H1 (cell line): ENCODE measurements at regions not wholly inside any gene's neighbourhood (a gene's known extent, or its start where the extent isn't known, plus 50 kb on each side); places are given as distances from the start of the nearest gene placed in this dataset.

Experiments used
- CTCF ChIA-PET: fragments of 300-600 bp; sonication (Branson Sonifier 250); formaldehyde crosslinking; loops from one replicate; lab custom pipeline; 2021; ENCODE audit not compliant: partially characterized antibody; lab: Charles Lee
- POLR2A ChIA-PET: fragments of 300-600 bp; sonication (Branson Sonifier 250); formaldehyde crosslinking; loops from one replicate; lab custom pipeline; 2021; ENCODE audit warnings: inconsistent platforms; ENCODE audit not compliant: partially characterized antibody; lab: Charles Lee
- DNase-seq, 2 experiments: peaks; one replicate each; pipeline versions ENCODE4 v3.0.0 to v3.0.0-alpha.2; 2010 to 2022; ENCODE audit warnings: low spot score in 2 of 2, low read depth in 1 of 2, mixed read lengths in 1 of 2
- FAIRE-seq: peaks from 2 replicates; lab custom pipeline; 2011; peaks lifted over from hg19 to GRCh38; lab: Jason Lieb, UNC
- H2AFZ ChIP-seq: 2 replicates; pipeline ENCODE4 v1.8.1; 2012; ENCODE audit warnings: low read length, inconsistent platforms
- H2AK5ac ChIP-seq: 2 replicates; pipeline ENCODE4 v1.6.1; 2013; ENCODE audit warnings: low read depth, low read length
- H2BK120ac ChIP-seq: replicated peaks from 2 replicates; pipeline ENCODE3; 2013; ENCODE audit warnings: low read depth, low read length, inconsistent platforms
- H2BK12ac ChIP-seq: 2 replicates; pipeline ENCODE4 v1.6.1; 2013; ENCODE audit warnings: low read depth, low read length
- H2BK15ac ChIP-seq: 2 replicates; pipeline ENCODE4 v1.6.1; 2013; ENCODE audit warnings: low read length
- H2BK20ac ChIP-seq: 2 replicates; pipeline ENCODE4 v1.6.1; 2013; ENCODE audit warnings: low read length
- H2BK5ac ChIP-seq: 2 replicates; pipeline ENCODE4 v1.6.1; 2013; ENCODE audit warnings: low read depth, low read length
- H3K14ac ChIP-seq: 2 replicates; pipeline ENCODE4 v1.6.1; 2013; ENCODE audit warnings: inconsistent platforms; ENCODE audit not compliant: insufficient read length
- H3K18ac ChIP-seq: 2 replicates; pipeline ENCODE4 v1.6.1; 2013; ENCODE audit warnings: low read length; ENCODE audit errors: extremely low read depth
- H3K23ac ChIP-seq: 2 replicates; pipeline ENCODE4 v1.6.1; 2013; ENCODE audit warnings: inconsistent platforms; ENCODE audit not compliant: insufficient read length
- H3K23me2 ChIP-seq: 2 replicates; pipeline ENCODE4 v1.6.1; 2013; ENCODE audit warnings: low read depth, low read length
- H3K27ac ChIP-seq: 2 replicates; pipeline ENCODE4 v1.6.1; 2011; ENCODE audit warnings: low read depth, low read length, inconsistent platforms
- H3K27me3 ChIP-seq, 4 experiments: replicated peaks in 1 of 4; 1 replicate in 1 of 4; 2 replicates in 3 of 4; pipeline versions ENCODE4 v1.6.1 to v1.8.1; 2011 to 2013; ENCODE audit warnings: low read length in 3 of 4, mild to moderate bottlenecking in 3 of 4, inconsistent platforms in 2 of 4, mixed read lengths in 2 of 4, moderate library complexity in 1 of 4; ENCODE audit not compliant: control insufficient read depth in 3 of 4, insufficient read depth in 3 of 4; ENCODE audit errors: extremely low read depth in 1 of 4
- H3K36me3 ChIP-seq, 4 experiments: 2 replicates each; pipeline versions ENCODE4 v1.6.1 to v1.8.1; 2011 to 2013; ENCODE audit warnings: mild to moderate bottlenecking in 4 of 4, low read length in 3 of 4, moderate library complexity in 2 of 4, control low read depth in 1 of 4, inconsistent platforms in 1 of 4; ENCODE audit not compliant: insufficient read depth in 4 of 4, control insufficient read depth in 2 of 4
- H3K4ac ChIP-seq: replicated peaks from 2 replicates; pipeline ENCODE3; 2013; ENCODE audit warnings: low read length, low read depth, mixed read lengths, inconsistent platforms; ENCODE audit not compliant: insufficient read length
- H3K4me1 ChIP-seq, 4 experiments: replicated peaks in 1 of 4; 1 replicate in 1 of 4; 2 replicates in 3 of 4; pipeline versions ENCODE4 v1.6.1 to v1.8.1; 2011 to 2013; ENCODE audit warnings: low read length in 3 of 4, inconsistent platforms in 2 of 4, mixed read lengths in 1 of 4; ENCODE audit not compliant: insufficient read depth in 4 of 4, control insufficient read depth in 3 of 4
- H3K4me2 ChIP-seq, 2 experiments: 2 replicates each; pipeline versions ENCODE4 v1.6.1 to v1.8.1; 2011 to 2013; ENCODE audit warnings: low read depth in 2 of 2, low read length in 2 of 2, control low read depth in 1 of 2, inconsistent platforms in 1 of 2, mild to moderate bottlenecking in 1 of 2; ENCODE audit not compliant: insufficient read depth in 1 of 2
- H3K4me3 ChIP-seq, 4 experiments: fragments of 200-600, 300-600 bp in 1 of 4; sonication (generic), shearing (Covaris generic), sonication (Bioruptor Twin) in 1 of 4; 2 replicates each; pipeline versions ENCODE4 v1.5.1 to v1.8.1; 2011 to 2016; ENCODE audit warnings: low read length in 4 of 4, low read depth in 3 of 4, control low read depth in 2 of 4, inconsistent platforms in 2 of 4, mild to moderate bottlenecking in 2 of 4, mixed read lengths in 1 of 4, moderate library complexity in 1 of 4; ENCODE audit not compliant: insufficient read depth in 2 of 4; ENCODE audit errors: extremely low read depth in 1 of 4
- H3K56ac ChIP-seq: replicated peaks from 2 replicates; pipeline ENCODE3; 2013; ENCODE audit warnings: low read depth, mild to moderate bottlenecking, mixed read lengths, low read length, inconsistent platforms; ENCODE audit not compliant: insufficient read length
- H3K79me1 ChIP-seq: 2 replicates; pipeline ENCODE4 v1.6.1; 2013; ENCODE audit warnings: low read depth, low read length, control low read depth
- H3K79me2 ChIP-seq, 2 experiments: 2 replicates each; pipeline versions ENCODE4 v1.6.1 to v1.8.1; 2012 to 2013; ENCODE audit warnings: low read length in 2 of 2, mild to moderate bottlenecking in 2 of 2, inconsistent platforms in 1 of 2; ENCODE audit not compliant: insufficient read depth in 2 of 2, control insufficient read depth in 1 of 2
- H3K9ac ChIP-seq, 4 experiments: replicated peaks in 1 of 4; 1 replicate in 1 of 4; 2 replicates in 3 of 4; pipeline versions ENCODE4 v1.6.1 to v1.8.1; 2011 to 2013; ENCODE audit warnings: low read depth in 3 of 4, low read length in 3 of 4, control low read depth in 2 of 4, mild to moderate bottlenecking in 2 of 4, moderate library complexity in 2 of 4, inconsistent platforms in 1 of 4; ENCODE audit errors: extremely low read depth in 1 of 4
- H3K9me3 ChIP-seq, 2 experiments: 2 replicates each; pipeline versions ENCODE4 v1.6.1 to v1.8.1; 2012 to 2013; ENCODE audit warnings: mild to moderate bottlenecking in 2 of 2, moderate library complexity in 2 of 2, control low read depth in 1 of 2, inconsistent platforms in 1 of 2, low read depth in 1 of 2, low read length in 1 of 2, mixed read lengths in 1 of 2; ENCODE audit not compliant: insufficient read depth in 2 of 2
- H4K20me1 ChIP-seq, 2 experiments: replicated peaks in 1 of 2; 2 replicates each; pipeline versions ENCODE3 to v1.8.1; 2011 to 2013; ENCODE audit warnings: inconsistent platforms in 2 of 2, low read length in 2 of 2, mild to moderate bottlenecking in 1 of 2; ENCODE audit not compliant: insufficient read depth in 2 of 2, control insufficient read depth in 1 of 2
- H4K5ac ChIP-seq: 2 replicates; pipeline ENCODE4 v1.6.1; 2013; ENCODE audit warnings: low read length, low read depth, mixed read lengths, inconsistent platforms; ENCODE audit not compliant: insufficient read length
- H4K8ac ChIP-seq: 2 replicates; pipeline ENCODE4 v1.8.0; 2013; ENCODE audit warnings: mild to moderate bottlenecking, moderate library complexity, low read length, inconsistent platforms; ENCODE audit not compliant: insufficient read depth; ENCODE audit errors: extremely low read depth
- H4K91ac ChIP-seq: replicated peaks from 2 replicates; pipeline ENCODE3; 2013; ENCODE audit warnings: low read length, mixed read lengths, inconsistent platforms; ENCODE audit not compliant: insufficient read length
- WGBS, 2 experiments: shearing (Covaris generic) in 1 of 2; methylation state at CpG; one replicate each; pipeline versions ENCODE4 v1.1.6 to v1.1.7; 2013 to 2015; ENCODE audit warnings: low lambda C conversion rate in 2 of 2, mixed read lengths in 2 of 2, inconsistent platforms in 1 of 2, low coverage in 1 of 2, missing lambda C conversion rate in 1 of 2; ENCODE audit not compliant: insufficient replicate concordance in 2 of 2, insufficient coverage in 1 of 2, insufficient read length in 1 of 2; ENCODE audit errors: extremely low coverage in 1 of 2, missing lambda C conversion rate in 1 of 2; 5-methylcytosine and 5-hydroxymethylcytosine counted together
- TF ChIP-seq, protein P1 (sequence below): fragments of 300-600 bp; sonication (generic); IDR thresholded peaks from 2 replicates; pipeline ENCODE4 v1.7.1; 2012; ENCODE audit warnings: low read length, moderate library complexity, mild to moderate bottlenecking, inconsistent platforms; ENCODE audit not compliant: insufficient replicate concordance

DNA sequence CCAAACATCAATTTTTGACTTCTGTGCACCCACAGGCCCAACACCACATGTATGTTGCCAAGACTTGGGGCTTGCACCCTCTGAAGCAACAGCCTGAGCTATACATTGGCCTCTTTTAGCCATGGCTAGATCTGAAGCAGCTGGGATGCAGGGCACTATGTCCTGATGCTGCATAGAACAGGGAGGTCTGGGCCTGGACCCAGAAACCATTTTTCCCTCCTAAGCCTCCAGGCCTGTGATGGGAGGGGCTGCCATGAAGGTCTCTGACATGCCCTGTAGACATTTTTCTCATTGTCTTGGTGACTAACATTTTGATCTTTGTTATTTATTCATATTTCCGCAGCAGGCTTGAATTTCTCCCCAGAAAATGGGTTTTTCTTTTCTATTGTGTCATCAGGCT, 330.0 kb downstream of the PYDC2 start:
- no peak overlapping the region for H3K4ac ChIP-seq
- no peaks in the 10 kb centered on the region for H3K79me1 ChIP-seq
- H2BK20ac ChIP-seq = no peak overlapping the region
- H2BK12ac ChIP-seq = no peak overlapping the region
- H4K91ac ChIP-seq = no peak overlapping the region
- H2BK120ac ChIP-seq = no peak overlapping the region
- H3K4me1 ChIP-seq = no peaks in the 10 kb centered on the region
- no peak overlapping the region for H3K9ac ChIP-seq
- ChIA-PET POLR2A (no interaction called here), CTCF (no interaction called here)
- H3K4me3 ChIP-seq = no peak overlapping the region
- no peak overlapping the region for H2AK5ac ChIP-seq
- no peak overlapping the region for H3K23ac ChIP-seq
- no peak overlapping the region for H3K27ac ChIP-seq
- 89% methylated on average over 1 of the region's 1 CpG; no CpG with 5 or more reads in 1 of the 2 experiments for WGBS, 2 experiments
- no peak overlapping the region for H4K5ac ChIP-seq
- H2BK15ac ChIP-seq = no peak overlapping the region
- no peak overlapping the region for H3K4me2 ChIP-seq
- H3K56ac ChIP-seq = no peak overlapping the region
- H3K79me2 ChIP-seq = no peaks in the 10 kb centered on the region
- no peaks in the 10 kb centered on the region for H3K36me3 ChIP-seq
- FAIRE-seq (no peak), DNase-seq (no peak)
- no peaks in the 10 kb centered on the region for H4K20me1 ChIP-seq
- no peaks in the 10 kb centered on the region for H3K23me2 ChIP-seq
- no peak overlapping the region for H2AFZ ChIP-seq
- H3K14ac ChIP-seq = no peak overlapping the region
- H4K8ac ChIP-seq = no peak overlapping the region
- H3K27me3 ChIP-seq = no peaks in the 10 kb centered on the region
- no peak overlapping the region for H2BK5ac ChIP-seq
- peaks cover 9 to 10% of the 10 kb centered on the region in 2 experiments for H3K9me3 ChIP-seq
- H3K18ac ChIP-seq = no peak overlapping the region
- TF ChIP-seq, protein P1, sequence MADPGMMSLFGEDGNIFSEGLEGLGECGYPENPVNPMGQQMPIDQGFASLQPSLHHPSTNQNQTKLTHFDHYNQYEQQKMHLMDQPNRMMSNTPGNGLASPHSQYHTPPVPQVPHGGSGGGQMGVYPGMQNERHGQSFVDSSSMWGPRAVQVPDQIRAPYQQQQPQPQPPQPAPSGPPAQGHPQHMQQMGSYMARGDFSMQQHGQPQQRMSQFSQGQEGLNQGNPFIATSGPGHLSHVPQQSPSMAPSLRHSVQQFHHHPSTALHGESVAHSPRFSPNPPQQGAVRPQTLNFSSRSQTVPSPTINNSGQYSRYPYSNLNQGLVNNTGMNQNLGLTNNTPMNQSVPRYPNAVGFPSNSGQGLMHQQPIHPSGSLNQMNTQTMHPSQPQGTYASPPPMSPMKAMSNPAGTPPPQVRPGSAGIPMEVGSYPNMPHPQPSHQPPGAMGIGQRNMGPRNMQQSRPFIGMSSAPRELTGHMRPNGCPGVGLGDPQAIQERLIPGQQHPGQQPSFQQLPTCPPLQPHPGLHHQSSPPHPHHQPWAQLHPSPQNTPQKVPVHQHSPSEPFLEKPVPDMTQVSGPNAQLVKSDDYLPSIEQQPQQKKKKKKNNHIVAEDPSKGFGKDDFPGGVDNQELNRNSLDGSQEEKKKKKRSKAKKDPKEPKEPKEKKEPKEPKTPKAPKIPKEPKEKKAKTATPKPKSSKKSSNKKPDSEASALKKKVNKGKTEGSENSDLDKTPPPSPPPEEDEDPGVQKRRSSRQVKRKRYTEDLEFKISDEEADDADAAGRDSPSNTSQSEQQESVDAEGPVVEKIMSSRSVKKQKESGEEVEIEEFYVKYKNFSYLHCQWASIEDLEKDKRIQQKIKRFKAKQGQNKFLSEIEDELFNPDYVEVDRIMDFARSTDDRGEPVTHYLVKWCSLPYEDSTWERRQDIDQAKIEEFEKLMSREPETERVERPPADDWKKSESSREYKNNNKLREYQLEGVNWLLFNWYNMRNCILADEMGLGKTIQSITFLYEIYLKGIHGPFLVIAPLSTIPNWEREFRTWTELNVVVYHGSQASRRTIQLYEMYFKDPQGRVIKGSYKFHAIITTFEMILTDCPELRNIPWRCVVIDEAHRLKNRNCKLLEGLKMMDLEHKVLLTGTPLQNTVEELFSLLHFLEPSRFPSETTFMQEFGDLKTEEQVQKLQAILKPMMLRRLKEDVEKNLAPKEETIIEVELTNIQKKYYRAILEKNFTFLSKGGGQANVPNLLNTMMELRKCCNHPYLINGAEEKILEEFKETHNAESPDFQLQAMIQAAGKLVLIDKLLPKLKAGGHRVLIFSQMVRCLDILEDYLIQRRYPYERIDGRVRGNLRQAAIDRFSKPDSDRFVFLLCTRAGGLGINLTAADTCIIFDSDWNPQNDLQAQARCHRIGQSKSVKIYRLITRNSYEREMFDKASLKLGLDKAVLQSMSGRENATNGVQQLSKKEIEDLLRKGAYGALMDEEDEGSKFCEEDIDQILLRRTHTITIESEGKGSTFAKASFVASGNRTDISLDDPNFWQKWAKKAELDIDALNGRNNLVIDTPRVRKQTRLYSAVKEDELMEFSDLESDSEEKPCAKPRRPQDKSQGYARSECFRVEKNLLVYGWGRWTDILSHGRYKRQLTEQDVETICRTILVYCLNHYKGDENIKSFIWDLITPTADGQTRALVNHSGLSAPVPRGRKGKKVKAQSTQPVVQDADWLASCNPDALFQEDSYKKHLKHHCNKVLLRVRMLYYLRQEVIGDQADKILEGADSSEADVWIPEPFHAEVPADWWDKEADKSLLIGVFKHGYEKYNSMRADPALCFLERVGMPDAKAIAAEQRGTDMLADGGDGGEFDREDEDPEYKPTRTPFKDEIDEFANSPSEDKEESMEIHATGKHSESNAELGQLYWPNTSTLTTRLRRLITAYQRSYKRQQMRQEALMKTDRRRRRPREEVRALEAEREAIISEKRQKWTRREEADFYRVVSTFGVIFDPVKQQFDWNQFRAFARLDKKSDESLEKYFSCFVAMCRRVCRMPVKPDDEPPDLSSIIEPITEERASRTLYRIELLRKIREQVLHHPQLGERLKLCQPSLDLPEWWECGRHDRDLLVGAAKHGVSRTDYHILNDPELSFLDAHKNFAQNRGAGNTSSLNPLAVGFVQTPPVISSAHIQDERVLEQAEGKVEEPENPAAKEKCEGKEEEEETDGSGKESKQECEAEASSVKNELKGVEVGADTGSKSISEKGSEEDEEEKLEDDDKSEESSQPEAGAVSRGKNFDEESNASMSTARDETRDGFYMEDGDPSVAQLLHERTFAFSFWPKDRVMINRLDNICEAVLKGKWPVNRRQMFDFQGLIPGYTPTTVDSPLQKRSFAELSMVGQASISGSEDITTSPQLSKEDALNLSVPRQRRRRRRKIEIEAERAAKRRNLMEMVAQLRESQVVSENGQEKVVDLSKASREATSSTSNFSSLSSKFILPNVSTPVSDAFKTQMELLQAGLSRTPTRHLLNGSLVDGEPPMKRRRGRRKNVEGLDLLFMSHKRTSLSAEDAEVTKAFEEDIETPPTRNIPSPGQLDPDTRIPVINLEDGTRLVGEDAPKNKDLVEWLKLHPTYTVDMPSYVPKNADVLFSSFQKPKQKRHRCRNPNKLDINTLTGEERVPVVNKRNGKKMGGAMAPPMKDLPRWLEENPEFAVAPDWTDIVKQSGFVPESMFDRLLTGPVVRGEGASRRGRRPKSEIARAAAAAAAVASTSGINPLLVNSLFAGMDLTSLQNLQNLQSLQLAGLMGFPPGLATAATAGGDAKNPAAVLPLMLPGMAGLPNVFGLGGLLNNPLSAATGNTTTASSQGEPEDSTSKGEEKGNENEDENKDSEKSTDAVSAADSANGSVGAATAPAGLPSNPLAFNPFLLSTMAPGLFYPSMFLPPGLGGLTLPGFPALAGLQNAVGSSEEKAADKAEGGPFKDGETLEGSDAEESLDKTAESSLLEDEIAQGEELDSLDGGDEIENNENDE = no peak
